WERI-Rb-1 (cell line): ENCODE measurements at regions not wholly inside any gene's neighbourhood (a gene's known extent, or its start where the extent isn't known, plus 50 kb on each side); places are given as distances from the start of the nearest gene placed in this dataset.

Source experiments
- DNase-seq: peaks from one replicate; pipeline ENCODE4 v3.0.0-alpha.2; 2020
- H3K27ac ChIP-seq: fragments of 250-450 bp; sonication (Bioruptor Pico); 2 replicates; pipeline ENCODE4 v1.5.1; 2020; ENCODE audit warnings: mild to moderate bottlenecking, moderate library complexity
- H3K27me3 ChIP-seq: fragments of 250-450 bp; sonication (Bioruptor Pico); 2 replicates; pipeline ENCODE4 v1.5.1; 2021; ENCODE audit warnings: mild to moderate bottlenecking, low read depth, moderate library complexity; ENCODE audit not compliant: insufficient read depth, severe bottlenecking
- H3K36me3 ChIP-seq: fragments of 250-450 bp; sonication (Bioruptor Pico); 2 replicates; pipeline ENCODE4 v1.5.1; 2020; ENCODE audit warnings: mild to moderate bottlenecking, moderate library complexity
- H3K4me3 ChIP-seq: 2 replicates; pipeline ENCODE4 v1.5.1; 2011; ENCODE audit warnings: low read depth, mild to moderate bottlenecking, control low read depth, low read length
- H3K9me3 ChIP-seq: fragments of 250-450 bp; sonication (Bioruptor Pico); 2 replicates; pipeline ENCODE4 v1.5.1; 2021; ENCODE audit warnings: mild to moderate bottlenecking, moderate library complexity; ENCODE audit not compliant: severe bottlenecking
- TF ChIP-seq, protein P1 (sequence below): IDR thresholded peaks from 2 replicates; pipeline ENCODE4 v1.5.1; 2011; ENCODE audit warnings: low read depth, mild to moderate bottlenecking, control low read depth, inconsistent platforms, low read length

DNA sequence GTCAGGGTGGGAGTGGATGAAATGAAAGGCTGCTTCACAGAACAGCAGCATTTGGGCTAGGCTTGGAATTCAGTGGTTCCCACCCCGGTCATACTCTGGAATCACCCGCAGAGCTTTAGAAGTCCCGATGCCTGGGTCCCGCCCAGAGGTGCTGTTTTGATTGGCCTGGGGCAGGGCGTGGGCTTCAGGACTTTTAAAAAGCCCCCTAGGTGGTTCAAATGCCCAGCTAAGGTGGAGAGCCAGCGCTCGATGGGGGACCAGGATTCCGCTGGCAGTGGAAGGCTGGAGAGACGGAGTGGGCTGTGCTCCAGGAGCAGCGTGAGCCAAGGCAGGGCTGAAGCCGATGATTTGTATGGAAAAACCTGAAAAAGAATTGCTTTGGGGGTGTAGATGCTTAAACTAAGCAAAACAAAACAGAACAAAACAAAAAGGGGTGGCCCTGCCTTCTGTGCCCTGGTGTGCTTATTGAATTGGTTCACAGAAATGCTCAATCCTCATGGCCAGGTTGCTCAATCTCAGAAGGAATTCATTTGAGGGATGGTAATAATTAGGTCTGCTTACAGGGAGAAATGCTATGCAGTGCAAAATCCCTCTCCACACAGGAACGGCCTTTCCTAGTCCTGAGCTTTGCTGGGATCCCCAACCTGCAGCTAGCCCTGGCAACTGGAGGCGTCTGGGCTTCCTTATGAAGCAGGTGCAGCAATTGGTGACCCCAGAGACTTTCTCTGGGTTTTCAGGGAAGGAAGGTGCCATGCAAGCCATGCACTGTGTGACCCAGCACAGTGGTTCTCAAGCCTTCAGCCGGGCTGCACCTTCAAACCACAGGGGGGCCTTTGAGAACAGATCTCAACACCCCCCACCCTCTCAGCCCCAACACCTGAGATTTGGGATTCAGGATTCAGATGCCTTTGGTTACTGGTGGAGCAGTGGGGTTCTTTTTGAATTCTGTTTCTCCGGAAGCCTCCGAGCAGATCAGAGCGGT is 174.0 kb upstream of the ZNF618 start:
- no peaks in the 10 kb centered on the region for H3K9me3 ChIP-seq
- no peak for DNase-seq
- no peak overlapping the region for H3K27ac ChIP-seq
- no peak overlapping the region for H3K4me3 ChIP-seq
- TF ChIP-seq, protein P1, sequence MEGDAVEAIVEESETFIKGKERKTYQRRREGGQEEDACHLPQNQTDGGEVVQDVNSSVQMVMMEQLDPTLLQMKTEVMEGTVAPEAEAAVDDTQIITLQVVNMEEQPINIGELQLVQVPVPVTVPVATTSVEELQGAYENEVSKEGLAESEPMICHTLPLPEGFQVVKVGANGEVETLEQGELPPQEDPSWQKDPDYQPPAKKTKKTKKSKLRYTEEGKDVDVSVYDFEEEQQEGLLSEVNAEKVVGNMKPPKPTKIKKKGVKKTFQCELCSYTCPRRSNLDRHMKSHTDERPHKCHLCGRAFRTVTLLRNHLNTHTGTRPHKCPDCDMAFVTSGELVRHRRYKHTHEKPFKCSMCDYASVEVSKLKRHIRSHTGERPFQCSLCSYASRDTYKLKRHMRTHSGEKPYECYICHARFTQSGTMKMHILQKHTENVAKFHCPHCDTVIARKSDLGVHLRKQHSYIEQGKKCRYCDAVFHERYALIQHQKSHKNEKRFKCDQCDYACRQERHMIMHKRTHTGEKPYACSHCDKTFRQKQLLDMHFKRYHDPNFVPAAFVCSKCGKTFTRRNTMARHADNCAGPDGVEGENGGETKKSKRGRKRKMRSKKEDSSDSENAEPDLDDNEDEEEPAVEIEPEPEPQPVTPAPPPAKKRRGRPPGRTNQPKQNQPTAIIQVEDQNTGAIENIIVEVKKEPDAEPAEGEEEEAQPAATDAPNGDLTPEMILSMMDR: no peak
- no peaks in the 10 kb centered on the region for H3K27me3 ChIP-seq
- no peaks in the 10 kb centered on the region for H3K36me3 ChIP-seq

GRCh38 chr9:113705306-113705927 is 170.7 kb upstream of the ZNF618 start:
- no peaks in the 10 kb centered on the region for H3K36me3 ChIP-seq
- H3K4me3 ChIP-seq: no peak overlapping the region
- no peak overlapping the region for H3K27ac ChIP-seq
- H3K27me3 ChIP-seq: no peaks in the 10 kb centered on the region
- no peak for DNase-seq
- TF ChIP-seq, protein P1: no peak
- H3K9me3 ChIP-seq: peaks cover 7% of the 10 kb centered on the region

GRCh38 chr9:113705928-113706519 is 170.1 kb upstream of the ZNF618 start:
- TF ChIP-seq, protein P1: no peak
- H3K36me3 ChIP-seq: no peaks in the 10 kb centered on the region
- H3K27me3 ChIP-seq: no peaks in the 10 kb centered on the region
- no peak for DNase-seq
- H3K27ac ChIP-seq: no peak overlapping the region
- H3K9me3 ChIP-seq: peaks cover 7% of the 10 kb centered on the region
- no peak overlapping the region for H3K4me3 ChIP-seq

DNA sequence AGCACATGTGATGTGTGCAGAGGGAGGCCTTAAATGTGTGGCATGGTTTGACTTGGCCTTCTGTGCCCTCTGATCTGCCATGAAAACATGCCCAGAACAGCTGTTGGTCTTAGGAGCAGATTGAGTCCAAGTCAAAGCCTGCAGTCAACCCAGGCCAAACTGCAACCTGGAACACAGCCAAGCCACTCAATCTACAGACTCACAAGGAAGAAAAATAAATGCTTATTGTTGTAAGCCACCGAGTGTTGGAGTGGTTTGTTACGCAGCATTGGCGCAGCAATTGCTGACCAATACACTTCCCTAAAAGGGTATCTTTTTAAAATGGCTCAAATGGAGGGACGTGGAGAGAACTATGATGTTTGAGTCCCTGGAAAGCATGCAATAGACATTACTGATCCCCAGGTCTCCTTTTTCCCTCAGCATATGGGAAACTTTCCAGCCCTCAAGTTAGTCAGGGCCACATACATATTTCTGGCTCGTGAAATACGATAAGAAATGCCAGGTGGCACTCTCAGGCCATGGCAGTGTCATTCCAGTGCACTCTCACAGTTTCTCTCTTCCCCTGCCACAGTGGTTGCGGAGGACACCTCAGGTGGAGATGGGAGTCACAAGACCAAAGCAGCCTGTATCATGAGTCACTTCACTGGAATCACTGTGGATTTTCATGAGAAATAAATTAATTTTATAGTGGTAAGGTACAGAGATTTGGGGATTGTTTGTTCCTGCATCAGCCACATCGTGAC is 168.0 kb upstream of the ZNF618 start:
- Histone ChIP-seq H3K36me3 (no peaks in the 10 kb centered on the region), H3K4me3 (no peak overlapping the region), H3K27ac (no peak overlapping the region), H3K27me3 (no peaks in the 10 kb centered on the region), H3K9me3 (peaks cover 7% of the 10 kb centered on the region)
- TF ChIP-seq, protein P1: no peak
- peak; percentile 4 for DNase-seq

GRCh38 chr9:113708821-113709713 is 167.0 kb upstream of the ZNF618 start:
- TF ChIP-seq, protein P1: no peak
- no peaks in the 10 kb centered on the region for H3K27me3 ChIP-seq
- H3K27ac ChIP-seq: no peak overlapping the region

More at GRCh38 chr9:113708821-113709713, 167.0 kb upstream of the ZNF618 start:
- Histone ChIP-seq H3K36me3 (no peaks in the 10 kb centered on the region), H3K4me3 (no peak overlapping the region), H3K9me3 (peaks cover 7% of the 10 kb centered on the region)
- no peak for DNase-seq
